ENCODE measurements at regions not wholly inside any gene's neighbourhood (a gene's known extent, or its start where the extent isn't known, plus 50 kb on each side); places are given as distances from the start of the nearest gene placed in this dataset.
"Not testable (repeated sequence)": the region's sequence is repeated elsewhere in the genome, so short reads cannot be mapped to it uniquely, and the experiment has no call there.

- no peak for DNase-seq
Measured at GRCh38 chr11:92109466-92109865, 115.2 kb upstream of the FAT3 start.

- no peak for DNase-seq
Measured at GRCh38 chr11:92107331-92107730, 117.3 kb upstream of the FAT3 start.

DNA sequence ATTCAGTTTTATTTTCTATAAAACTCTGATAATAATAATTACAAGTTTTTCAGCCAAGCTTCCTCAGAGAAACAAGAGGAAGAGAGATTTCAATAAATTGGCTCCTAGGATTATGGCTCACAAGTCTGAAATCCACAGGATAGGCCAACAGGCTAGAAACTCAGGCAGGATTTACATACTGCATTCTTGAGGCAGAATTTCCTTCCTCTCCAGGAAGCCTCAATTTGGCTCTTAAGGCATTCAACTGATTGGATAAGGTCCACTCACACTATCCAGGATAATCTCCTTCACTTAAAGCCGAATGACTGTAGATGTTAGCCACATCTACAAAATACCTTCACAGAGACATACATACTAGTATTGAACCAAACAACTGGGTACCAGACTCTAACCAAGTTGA is 120.3 kb upstream of the FAT3 start:
- no peak for DNase-seq

DNA sequence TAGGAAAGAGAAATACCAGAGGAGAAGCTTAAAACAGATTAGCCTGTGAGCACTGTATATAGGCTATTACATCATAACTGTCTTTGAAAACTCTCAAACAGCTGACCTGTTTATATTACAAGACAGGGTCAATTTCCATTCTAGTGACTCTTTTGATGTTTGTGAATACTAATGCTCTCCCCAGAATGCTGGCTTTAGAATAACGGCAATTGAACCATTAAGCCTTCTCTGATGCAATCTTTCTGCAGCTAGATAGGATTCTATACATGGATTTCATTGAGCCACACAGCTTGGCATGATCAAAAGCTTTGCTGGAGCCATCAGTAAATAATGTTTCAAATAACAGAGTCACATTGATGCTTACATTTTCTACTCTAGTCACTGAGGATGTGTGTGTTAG is 122.7 kb upstream of the FAT3 start:
- no peak for DNase-seq

- DNase-seq = no peak
Measured at GRCh38 chr11:92099183-92099582, 125.4 kb upstream of the FAT3 start.

- DNase-seq = no peak
Measured at GRCh38 chr11:92098172-92098571, 126.4 kb upstream of the FAT3 start.

DNA sequence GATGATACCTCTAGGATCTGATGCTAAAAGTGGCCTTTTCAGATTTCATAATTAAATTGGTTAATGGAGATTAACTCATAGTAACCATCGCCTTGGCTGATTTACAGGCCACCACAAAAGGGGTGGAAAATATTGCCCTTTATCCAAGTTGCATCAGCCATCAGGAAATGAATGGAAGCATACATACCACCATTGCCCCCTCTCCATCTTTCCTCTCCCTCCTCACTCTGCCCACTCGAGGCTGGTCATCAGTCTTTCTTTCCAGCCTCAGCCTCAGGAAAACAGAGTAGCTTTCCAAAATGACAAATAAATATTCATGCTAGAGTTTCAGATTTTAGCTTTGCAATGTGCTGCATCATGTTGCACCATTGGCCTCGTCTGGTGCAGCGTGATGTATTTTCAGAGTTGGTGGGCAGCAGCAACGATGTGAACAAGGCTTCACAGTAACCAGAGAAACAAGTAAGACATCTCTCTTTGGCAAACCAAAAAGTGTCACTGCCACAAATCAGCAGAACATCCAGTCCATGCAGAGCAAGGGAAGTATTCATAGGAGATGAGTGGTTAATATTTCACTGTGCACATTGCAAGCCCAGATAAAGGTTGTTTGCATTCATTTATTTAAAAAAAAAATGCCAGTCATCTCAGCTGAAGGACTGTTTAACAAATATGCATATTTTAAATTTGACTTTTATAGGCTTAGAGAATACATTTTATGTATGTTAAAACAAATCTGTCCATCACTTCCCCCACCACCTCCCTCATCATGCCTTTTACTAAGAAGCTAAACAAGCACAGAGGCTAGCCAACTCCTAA is 136.7 kb upstream of the FAT3 start:
- DNase-seq = no peak

- DNase-seq = no peak
Measured at GRCh38 chr11:92083123-92083522, 141.5 kb upstream of the FAT3 start.

DNA sequence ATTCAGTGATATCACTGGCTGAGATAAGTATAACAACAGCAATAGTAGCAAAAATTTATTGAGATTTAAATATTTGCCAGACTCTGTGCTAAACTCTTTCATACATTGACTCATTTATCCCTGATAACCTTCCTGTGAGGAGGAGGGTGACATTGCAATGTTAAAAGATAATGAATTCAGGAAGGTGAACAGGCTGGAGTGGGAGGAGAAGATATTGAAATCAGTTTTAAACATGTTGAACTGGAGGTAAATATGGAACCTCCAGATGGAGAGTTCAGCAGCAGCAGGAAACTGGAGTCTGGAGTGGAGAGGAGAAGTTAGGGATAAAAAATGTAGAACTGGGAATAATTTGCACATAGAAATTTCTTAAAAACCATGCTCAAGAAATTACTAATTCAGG is 142.0 kb upstream of the FAT3 start:
- DNase-seq = no peak

DNA sequence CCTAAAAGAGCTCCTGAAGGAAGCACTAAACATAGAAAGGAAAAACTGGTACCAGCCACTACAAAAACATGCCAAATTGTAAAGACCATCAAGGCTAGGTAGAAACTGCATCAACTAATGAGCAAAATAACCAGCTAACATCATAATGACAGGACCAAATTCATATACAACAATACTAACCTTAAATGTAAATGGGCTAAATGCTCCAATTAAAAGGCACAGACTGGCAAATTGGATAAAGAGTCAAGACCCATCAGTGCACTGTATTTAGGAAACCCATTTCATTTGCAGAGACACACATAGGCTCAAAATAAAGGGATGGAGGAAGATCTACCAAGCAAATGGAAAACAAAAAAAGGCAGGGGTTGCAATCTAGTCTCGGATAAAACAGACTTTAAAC is 150.1 kb upstream of the FAT3 start:
- not testable (repeated sequence) for DNase-seq

DNA sequence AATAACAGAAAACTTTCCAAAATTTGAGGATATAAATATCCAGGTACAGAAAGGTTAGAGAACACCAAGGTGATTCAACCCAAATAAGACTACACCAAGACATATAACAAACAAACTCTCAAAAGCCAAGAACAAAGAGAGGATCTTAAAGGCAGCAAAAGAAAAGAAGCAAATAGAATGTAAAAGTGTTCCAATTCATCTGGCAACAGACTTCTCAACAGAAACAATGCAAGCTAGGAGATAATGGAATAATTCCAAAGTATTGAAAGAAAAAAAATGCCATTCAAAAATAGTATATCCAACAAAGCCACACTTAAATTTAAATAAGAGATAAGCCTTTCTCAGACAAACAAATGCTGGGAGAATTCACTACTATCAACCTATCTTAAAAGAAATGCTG is 153.0 kb upstream of the FAT3 start:
- DNase-seq = no peak

DNA sequence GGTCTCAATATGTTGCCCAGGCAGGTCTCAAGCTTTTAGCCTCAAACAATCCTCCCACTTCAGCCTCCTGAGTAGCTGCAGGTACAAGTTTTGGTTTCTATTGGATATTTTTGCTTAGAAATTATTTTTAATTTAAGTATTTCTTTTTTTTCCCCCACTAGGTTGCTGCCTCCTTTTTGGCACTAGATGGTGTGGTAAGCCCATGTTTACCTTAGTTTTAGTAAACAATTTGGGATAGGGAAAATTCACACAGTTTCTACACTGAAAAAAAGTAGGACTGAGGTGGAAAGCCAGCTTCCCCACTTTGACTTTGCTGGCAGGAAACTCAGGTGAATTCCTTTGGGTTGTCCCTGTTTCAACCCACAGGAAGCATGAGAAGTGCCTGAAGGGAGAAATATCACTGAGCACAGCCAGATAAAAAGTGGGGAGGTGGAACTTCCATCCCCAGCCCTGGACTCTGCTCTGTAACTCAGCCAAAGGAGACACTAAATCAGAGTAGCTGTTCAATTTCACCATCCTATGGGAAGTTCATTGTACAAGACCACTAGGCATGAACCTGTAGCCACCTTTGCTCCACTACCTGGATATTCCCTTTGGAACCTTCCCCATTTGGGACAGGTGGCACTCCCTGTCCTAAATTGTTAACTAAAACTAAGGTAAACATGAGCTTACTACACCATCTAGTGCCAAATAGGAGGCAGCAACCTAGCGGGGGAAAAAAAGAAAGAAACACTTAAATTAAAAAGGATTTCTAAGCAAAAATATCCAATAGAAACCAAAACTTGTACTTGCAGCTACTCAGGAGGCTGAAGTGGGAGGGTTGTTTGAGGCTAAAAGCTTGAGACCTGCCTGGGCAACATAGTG is 154.4 kb upstream of the FAT3 start:
- DNase-seq = no peak

- DNase-seq = no peak
Measured at GRCh38 chr11:92067016-92067415, 157.6 kb upstream of the FAT3 start.

DNA sequence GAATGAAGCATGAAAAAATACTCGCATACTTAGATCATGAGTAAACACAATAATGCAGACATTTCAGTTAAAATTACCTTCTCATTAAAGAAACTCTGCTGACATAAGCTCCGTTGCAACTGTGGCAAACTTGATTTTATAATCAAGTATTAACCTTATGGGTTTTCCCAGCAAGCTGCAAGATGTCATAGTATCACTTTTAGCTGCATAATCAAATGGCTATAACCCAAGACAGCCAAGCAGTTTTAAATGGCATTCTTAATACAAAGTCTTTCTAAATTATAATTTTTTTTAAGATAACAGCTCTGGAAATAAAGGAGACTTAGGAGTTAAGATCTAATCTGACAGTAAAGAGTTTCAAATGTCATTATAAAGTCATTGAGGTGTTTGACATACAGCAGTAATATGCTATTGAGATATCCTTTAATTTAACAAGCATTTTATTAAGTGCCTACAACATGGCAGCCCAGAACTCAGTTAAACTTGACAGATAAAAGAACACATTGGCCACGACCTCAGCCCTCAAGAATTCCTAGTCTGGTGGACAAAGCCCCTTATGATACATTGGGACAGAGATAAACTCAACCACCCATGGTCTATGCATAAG is 163.1 kb upstream of the FAT3 start:
- no peak for DNase-seq

DNA sequence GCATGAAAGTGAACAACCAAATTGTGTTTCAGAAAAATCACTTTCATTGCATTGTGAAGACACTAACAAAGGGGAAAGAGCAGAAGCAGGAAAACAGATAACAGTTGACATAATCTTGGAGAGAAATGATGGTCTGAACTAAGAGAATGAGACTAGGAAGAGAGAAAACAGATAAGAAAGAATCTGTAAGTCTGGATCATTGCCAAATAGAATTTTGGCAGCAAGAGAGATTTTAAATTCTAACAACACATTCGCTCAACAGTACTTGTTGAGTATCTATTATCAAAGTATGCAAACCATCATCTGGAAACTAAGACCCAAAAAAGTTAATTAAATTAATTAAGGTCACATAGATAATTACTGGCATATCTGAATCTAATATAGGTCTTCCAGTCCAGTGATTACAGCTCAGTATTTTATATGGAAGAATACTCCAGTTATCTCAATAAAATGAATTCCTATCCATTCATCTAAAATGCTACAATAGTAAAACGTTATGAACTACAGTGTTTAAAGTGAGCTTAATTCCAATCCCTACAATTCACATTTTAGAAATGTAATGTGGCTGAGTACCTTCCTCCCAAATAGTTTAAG is 166.7 kb upstream of the FAT3 start:
- no peak for DNase-seq

DNA sequence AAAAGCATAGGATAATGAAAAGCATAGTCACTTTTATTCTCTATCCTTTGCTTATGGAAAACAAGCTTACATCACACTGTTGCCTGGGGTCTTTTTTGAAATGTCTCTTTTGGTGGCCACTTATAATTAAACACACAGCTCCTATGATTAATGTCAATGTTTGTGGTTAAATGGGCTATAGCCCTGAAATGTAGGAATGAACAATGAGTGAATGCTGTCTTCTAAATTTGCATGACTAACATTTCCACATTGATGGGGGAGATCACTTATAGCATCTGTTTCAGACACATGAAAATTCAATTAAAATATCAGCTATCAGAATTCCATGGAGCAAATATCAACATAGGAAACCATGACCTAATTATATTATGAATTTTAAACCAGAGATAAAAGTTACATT is 171.4 kb upstream of the FAT3 start:
- DNase-seq = no peak

- DNase-seq = no peak
Measured at GRCh38 chr11:92050305-92050704, 174.3 kb upstream of the FAT3 start.

GRCh38 chr11:92048415-92048814 is 176.2 kb upstream of the FAT3 start:
- DNase-seq = no peak

DNA sequence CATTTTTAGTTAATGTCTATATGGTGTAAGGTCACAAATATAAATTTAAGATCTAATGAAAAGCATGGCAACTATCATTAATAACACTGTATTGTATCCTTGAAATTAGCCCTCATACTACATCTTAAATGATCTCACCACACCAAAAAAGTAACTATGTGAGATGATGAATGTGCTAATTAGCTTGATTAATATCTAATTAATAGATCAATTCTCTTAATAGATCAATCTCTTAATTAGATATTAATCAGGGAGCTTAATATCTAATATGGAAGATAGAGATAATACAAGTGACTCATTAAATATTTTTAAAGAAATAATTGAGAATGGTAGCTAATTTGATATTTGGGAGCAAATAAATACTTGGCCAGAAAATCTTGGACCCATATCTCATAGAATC is 178.5 kb upstream of the FAT3 start:
- no peak for DNase-seq

DNA sequence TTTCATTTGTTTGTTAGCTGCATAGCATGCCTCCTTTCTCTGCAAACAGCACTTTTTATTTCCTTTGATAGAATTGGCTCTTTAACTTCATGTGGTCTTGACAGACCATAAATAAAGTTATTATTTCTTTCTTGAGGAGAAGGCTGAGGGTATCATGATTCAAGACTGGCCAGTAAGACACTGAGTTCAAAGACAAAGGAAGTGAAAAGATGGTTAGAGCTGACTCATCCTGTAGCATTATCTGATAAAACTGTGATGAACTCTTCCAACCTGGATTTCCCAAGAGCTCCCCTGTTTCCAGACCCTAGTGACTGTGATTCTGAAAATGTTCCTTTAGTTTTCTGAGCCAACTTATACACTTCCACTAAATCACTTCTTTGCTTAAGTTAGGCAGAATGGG is 179.3 kb upstream of the FAT3 start:
- DNase-seq = no peak

- no peak for DNase-seq
Measured at GRCh38 chr11:92035488-92035887, 189.1 kb upstream of the FAT3 start.

DNA sequence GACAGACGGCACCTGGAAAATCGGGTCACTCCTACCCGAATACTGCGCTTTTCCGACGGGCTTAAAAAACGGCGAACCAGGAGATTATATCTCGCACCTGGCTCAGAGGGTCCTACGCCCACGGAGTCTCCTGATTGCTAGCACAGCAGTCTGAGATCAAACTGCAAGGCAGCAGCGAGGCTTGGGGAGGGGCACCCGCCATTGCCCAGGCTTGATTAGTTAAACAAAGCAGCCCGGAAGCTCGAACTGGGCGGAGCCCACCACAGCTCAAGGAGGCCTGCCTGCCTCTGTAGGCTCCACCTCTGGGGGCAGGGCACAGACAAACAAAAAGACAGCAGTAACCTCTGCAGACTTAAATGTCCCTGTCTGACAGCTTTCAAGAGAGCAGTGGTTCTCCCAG is 197.5 kb upstream of the FAT3 start:
- not testable (repeated sequence) for DNase-seq

- DNase-seq = no peak
Measured at GRCh38 chr11:92026664-92027063, 198.0 kb upstream of the FAT3 start.

DNA sequence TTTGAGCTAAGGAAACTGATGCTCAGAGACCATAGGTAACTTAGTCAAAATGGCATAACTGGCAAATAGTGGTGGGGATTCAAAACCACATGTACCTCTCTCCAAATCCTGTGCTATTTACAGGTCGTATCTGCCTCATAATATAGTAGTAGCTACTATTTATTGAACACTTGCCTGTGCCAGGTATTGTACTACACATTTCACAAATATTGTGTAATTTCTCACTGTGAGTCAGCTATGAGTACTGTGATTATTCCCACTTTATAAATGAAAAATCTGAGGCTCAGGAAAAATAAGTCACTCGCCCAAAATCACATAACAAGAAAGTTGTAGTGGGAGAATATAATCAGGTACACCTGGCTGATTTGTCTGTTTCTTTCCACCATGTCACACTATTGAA is 199.8 kb upstream of the FAT3 start:
- no peak for DNase-seq

All from activated CD4-positive, alpha-beta T cell treated with anti-CD3 and anti-CD28 coated beads for 48 hours (primary cell).